ENCODE measurements at regions not wholly inside any gene's neighbourhood (a gene's known extent, or its start where the extent isn't known, plus 50 kb on each side); places are given as distances from the start of the nearest gene placed in this dataset.
A peak's percentile ranks its signal among the peaks of the same experiment; 100 is the strongest.

DNA sequence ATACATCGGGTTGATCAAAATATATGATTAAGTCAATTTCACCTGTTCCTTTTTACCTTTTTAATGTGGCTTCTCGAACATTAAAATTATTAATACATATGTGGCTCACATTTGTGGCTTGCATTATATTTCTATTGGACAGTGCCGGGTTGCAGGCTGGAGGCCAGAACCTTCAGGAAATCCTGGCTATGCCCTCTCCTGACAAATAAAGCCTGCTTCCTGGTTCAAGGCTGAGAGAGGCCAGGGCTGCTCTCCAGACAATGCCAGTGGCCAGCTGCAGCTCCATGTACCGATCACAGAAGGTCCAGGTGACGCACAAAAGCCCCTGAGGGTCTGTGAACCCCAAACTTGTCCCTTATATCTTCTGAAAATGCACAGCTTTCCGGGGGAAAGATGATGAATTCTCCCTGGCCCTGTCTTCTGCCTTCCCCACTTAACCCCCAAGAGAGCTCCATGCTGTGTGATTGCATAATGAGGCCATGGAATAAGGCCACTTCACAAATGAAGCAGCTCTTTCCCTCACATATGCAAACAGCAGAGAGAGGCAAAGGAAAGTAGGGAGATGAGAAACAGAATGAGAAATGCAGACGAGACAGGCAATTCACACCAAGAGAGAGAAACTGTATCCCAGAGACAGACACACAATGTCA, 241.2 kb downstream of the BCOR start:
- 55 to 65% methylated on average over 7 of the region's 7 CpGs for WGBS, 2 donors
- H3K4me1 ChIP-seq: peaks cover 0 to 39% (median 24%) of the 10 kb centered on the region in 9 donors
- no peak for DNase-seq
- no peaks in the 10 kb centered on the region for H3K9me3 ChIP-seq
- H3K27ac ChIP-seq: no peak overlapping the region
- intact Hi-C loops (cut with DNase I): no loop called here
- TF ChIP-seq, protein P1, sequence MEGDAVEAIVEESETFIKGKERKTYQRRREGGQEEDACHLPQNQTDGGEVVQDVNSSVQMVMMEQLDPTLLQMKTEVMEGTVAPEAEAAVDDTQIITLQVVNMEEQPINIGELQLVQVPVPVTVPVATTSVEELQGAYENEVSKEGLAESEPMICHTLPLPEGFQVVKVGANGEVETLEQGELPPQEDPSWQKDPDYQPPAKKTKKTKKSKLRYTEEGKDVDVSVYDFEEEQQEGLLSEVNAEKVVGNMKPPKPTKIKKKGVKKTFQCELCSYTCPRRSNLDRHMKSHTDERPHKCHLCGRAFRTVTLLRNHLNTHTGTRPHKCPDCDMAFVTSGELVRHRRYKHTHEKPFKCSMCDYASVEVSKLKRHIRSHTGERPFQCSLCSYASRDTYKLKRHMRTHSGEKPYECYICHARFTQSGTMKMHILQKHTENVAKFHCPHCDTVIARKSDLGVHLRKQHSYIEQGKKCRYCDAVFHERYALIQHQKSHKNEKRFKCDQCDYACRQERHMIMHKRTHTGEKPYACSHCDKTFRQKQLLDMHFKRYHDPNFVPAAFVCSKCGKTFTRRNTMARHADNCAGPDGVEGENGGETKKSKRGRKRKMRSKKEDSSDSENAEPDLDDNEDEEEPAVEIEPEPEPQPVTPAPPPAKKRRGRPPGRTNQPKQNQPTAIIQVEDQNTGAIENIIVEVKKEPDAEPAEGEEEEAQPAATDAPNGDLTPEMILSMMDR (IDR thresholded peaks at IDR 0.05): no peak
- H3K27me3 ChIP-seq: peaks cover 0 to 19% (median 0%) of the 10 kb centered on the region in 7 donors
- H3K36me3 ChIP-seq: no peaks in the 10 kb centered on the region
- ATAC-seq: peak in 1 of 8 donors; percentile 45
- H3K4me3 ChIP-seq: no peak overlapping the region

DNA sequence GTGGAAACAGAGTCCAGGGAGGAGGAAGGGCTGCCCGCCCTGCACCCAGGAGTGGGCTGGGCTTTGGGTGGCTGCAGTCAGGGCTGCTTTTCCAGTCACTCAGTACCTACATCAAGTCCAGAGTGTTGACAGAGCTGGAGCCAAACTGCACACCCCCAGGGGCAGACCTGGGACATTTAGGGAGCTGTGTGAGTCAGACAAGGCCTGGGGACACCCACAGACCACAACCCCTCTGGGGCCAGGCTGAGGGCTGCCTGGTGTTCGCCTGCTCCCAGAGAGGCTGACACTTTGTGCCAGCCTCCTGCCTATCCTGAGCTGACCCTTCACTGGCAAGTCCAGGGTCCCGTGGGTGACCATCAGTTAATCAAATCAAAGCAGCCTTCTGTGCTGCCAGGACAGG, 240.0 kb downstream of the BCOR start:
- Histone ChIP-seq H3K27ac (no peak overlapping the region), H3K4me3 (no peak overlapping the region), H3K9me3 (no peaks in the 10 kb centered on the region), H3K36me3 (no peaks in the 10 kb centered on the region), H3K4me1 (peaks cover 0 to 39% (median 24%) of the 10 kb centered on the region in 9 donors), H3K27me3 (peaks cover 0 to 7% (median 0%) of the 10 kb centered on the region in 7 donors)
- intact Hi-C loops (cut with DNase I): no loop called here
- ATAC-seq (no peak), DNase-seq (no peak)
- TF ChIP-seq, protein P1 (IDR thresholded peaks at IDR 0.05): no peak
- WGBS, 2 donors: 45 to 73% methylated on average over 1 to 3 of the region's 3 CpGs

DNA sequence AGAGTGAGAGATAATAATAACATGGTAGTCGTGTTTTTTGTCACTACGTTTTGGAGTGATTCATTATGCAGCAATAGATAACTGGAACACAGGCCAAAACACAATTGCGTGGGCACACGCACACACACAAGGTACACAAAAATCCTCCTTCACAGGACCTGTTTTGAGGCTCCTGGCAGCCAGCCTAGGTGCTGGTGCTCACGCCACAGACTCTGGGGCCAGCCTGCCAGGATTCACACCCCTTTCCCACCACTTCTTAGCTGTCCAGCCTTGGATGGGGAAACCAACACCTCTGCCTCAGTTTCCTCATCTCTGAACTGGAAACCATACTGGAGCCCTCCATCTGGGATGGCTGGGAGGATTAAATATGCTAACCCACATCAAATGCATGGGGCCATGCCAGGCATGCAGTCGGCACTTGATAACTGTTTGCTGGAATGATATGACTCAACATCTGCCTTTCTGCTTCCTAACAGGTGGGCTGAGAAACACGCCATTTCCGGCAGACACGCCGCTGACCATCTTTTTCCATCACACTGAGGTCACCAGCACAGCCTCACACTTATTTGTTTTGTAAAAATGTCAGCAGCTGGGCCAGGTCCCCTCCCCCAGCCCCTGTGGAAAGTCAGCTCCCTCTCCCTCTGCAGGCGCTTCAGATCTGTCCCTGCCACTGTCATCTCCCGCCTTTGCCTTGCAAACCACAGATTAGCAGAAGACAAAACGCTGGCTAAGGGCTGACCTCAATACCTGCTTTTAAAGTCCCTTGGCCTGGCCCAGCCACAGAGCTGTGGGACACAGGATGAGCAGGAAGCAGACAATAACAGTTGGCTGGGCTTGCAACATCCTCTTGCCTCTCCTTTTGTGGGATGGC, 237.5 kb downstream of the BCOR start:
- Histone ChIP-seq H3K4me1 (peaks cover 0 to 27% (median 24%) of the 10 kb centered on the region in 9 donors), H3K27ac (no peak overlapping the region), H3K4me3 (no peak overlapping the region), H3K36me3 (no peaks in the 10 kb centered on the region), H3K9me3 (peaks cover 0 to 3% (median 0%) of the 10 kb centered on the region in 11 donors), H3K27me3 (no peaks in the 10 kb centered on the region)
- DNase-seq: peak in 1 of 2 donors; percentile 45
- ATAC-seq: peak; percentile 29 to 80 (median 66)
- TF ChIP-seq, protein P1 (IDR thresholded peaks at IDR 0.05): no peak
- intact Hi-C loops (cut with DNase I): no loop called here
- WGBS, 2 donors: 29 to 31% methylated on average over 12 to 13 of the region's 13 CpGs

DNA sequence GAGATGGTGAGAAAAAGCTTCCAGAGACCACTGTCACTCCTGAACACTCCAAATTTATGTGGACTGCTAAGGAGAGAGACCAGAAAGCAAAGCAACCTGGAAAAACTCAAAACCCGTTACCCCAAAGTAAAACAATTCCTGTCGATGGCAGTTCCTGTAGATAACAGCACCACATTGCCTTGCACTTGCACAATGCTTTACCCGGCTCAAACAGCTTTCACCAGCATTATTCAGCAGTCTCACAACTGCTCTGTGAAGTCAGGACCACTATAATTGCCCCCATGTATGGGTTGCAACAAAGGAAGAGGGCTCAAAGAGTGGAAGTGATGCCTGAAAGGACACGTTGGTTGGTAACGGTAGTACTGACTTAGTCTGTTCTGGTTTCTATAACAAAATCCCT, 234.8 kb downstream of the BCOR start:
- H3K4me1 ChIP-seq: peaks cover 0 to 12% (median 10%) of the 10 kb centered on the region in 9 donors
- no peaks in the 10 kb centered on the region for H3K36me3 ChIP-seq
- ATAC-seq: no peak
- TF ChIP-seq, protein P1 (IDR thresholded peaks at IDR 0.05): no peak
- WGBS, 2 donors: 80% methylated on average over 5 of the region's 5 CpGs
- DNase-seq: no peak
- H3K9me3 ChIP-seq: peaks cover 0 to 3% (median 0%) of the 10 kb centered on the region in 11 donors
- peaks cover 0 to 1% (median 0%) of the 10 kb centered on the region in 7 donors for H3K27me3 ChIP-seq
- H3K27ac ChIP-seq: no peak overlapping the region
- intact Hi-C loops (cut with DNase I): no loop called here
- H3K4me3 ChIP-seq: no peak overlapping the region

All from heart right ventricle (tissue), 16 donors.